HepG2 (cell line): ENCODE measurements at regions not wholly inside any gene's neighbourhood (a gene's known extent, or its start where the extent isn't known, plus 50 kb on each side); places are given as distances from the start of the nearest gene placed in this dataset.

Experiments
- ATAC-seq: fragments of 200-7000 bp; cut with Tn5 transposase; 3 replicates; pipeline ENCODE4 v1.9.1; 2020; ENCODE audit warnings: mild to moderate bottlenecking, moderate library complexity
- BruUV-seq: library from RNA; stranded (reverse); fragments of 400-500 nt; replicated peaks from 2 replicates; lab custom pipeline; 2021; lab: Mats Ljungman, UMichigan
- CTCF ChIA-PET: fragments of 300-600 bp; formaldehyde crosslinking; extraction: SDS; loops from one replicate; lab custom pipeline; 2021; ENCODE audit warnings: low total read pairs, inconsistent platforms, low intra/inter-chr PET ratio; lab: Yijun Ruan, JAX
- POLR2A ChIA-PET: fragments of 350-600 bp; sonication (Branson Sonifier 250); formaldehyde crosslinking; loops from one replicate; lab custom pipeline; 2020; ENCODE audit warnings: antibody characterized with exemption, inconsistent platforms; lab: Yijun Ruan, JAX
- DNase-seq: peaks from one replicate; pipeline ENCODE4 v3.0.0-alpha.2; 2015; ENCODE audit warnings: low spot score
- FAIRE-seq: peaks from 3 replicates; lab custom pipeline; 2011; peaks lifted over from hg19 to GRCh38; lab: Jason Lieb, UNC
- H2AFZ ChIP-seq: one replicate; pipeline ENCODE4 v1.6.1; 2011; ENCODE audit warnings: low read length, inconsistent platforms
- H3K27ac ChIP-seq: fragments of 300-600 bp; 3 replicates; pipeline ENCODE4 v1.8.0; 2011; ENCODE audit warnings: mixed run types, mild to moderate bottlenecking, mixed read lengths, low read length, inconsistent platforms; ENCODE audit not compliant: insufficient read depth; ENCODE audit errors: extremely low read length
- H3K27me3 ChIP-seq, 2 experiments: fragments of 200-600 bp in 1 of 2; 2 replicates in 1 of 2; 3 replicates in 1 of 2; pipeline versions ENCODE4 v1.6.0 to v1.8.0; 2011; ENCODE audit warnings: low read length in 2 of 2, mild to moderate bottlenecking in 2 of 2, moderate library complexity in 2 of 2, inconsistent platforms in 1 of 2; ENCODE audit not compliant: insufficient read depth in 2 of 2, control insufficient read depth in 1 of 2
- H3K36me3 ChIP-seq, 2 experiments: fragments of 200-600 bp in 1 of 2; replicated peaks in 1 of 2; 2 replicates in 1 of 2; 3 replicates in 1 of 2; pipeline versions ENCODE4 v1.5.1 to v1.8.0; 2011; ENCODE audit warnings: low read length in 2 of 2, inconsistent platforms in 1 of 2; ENCODE audit not compliant: insufficient read depth in 2 of 2, control insufficient read depth in 1 of 2
- H3K4me1 ChIP-seq: 2 replicates; pipeline ENCODE4 v1.5.1; 2012; ENCODE audit warnings: low read length, inconsistent platforms; ENCODE audit not compliant: insufficient read depth
- H3K4me2 ChIP-seq: 2 replicates; pipeline ENCODE4 v1.6.0; 2011; ENCODE audit warnings: low read depth, low read length, inconsistent platforms
- H3K4me3 ChIP-seq, 3 experiments: fragments of 200-600 bp in 1 of 3; sonication (generic), shearing (Covaris generic) in 1 of 3; replicated peaks in 1 of 3; 2 replicates each; pipeline ENCODE4 v1.5.1; 2011 to 2016; ENCODE audit warnings: low read length in 3 of 3, inconsistent platforms in 2 of 3, low read depth in 2 of 3, mild to moderate bottlenecking in 2 of 3, control low read depth in 1 of 3, mixed read lengths in 1 of 3; ENCODE audit not compliant: insufficient read depth in 1 of 3
- H3K79me2 ChIP-seq: one replicate; pipeline ENCODE4 v1.6.1; 2011; ENCODE audit warnings: low read length, inconsistent platforms; ENCODE audit not compliant: insufficient read depth
- H3K9ac ChIP-seq: 2 replicates; pipeline ENCODE4 v1.6.0; 2011; ENCODE audit warnings: mild to moderate bottlenecking, low read depth, low read length, inconsistent platforms; ENCODE audit not compliant: insufficient read depth
- H3K9me3 ChIP-seq: 2 replicates; pipeline ENCODE4 v1.5.1; 2012; ENCODE audit warnings: mild to moderate bottlenecking, low read length
- H4K20me1 ChIP-seq: 2 replicates; pipeline ENCODE4 v1.6.0; 2011; ENCODE audit warnings: inconsistent platforms, mild to moderate bottlenecking, low read length, moderate library complexity; ENCODE audit not compliant: insufficient read depth
- CBX2 ChIP-seq, 2 experiments: fragments of 200-600 bp in 1 of 2; sonication (generic); formaldehyde crosslinking in 1 of 2; IDR thresholded peaks; 2 replicates each; pipeline versions ENCODE4 v1.7.0 to v1.8.1; 2018 to 2022; ENCODE audit warnings: low read depth in 2 of 2, low read length in 1 of 2, mild to moderate bottlenecking in 1 of 2, missing genetic modification reagents in 1 of 2
- FOXA1 ChIP-seq, 2 experiments: fragments of 450-650 bp in 1 of 2; sonication (generic) in 1 of 2; formaldehyde crosslinking in 1 of 2; IDR thresholded peaks; 2 replicates each; pipeline versions ENCODE4 v1.4.0 to v1.6.1; 2016 to 2020; ENCODE audit warnings: missing genetic modification reagents in 1 of 2
- HNF4A ChIP-seq: sonication (generic); formaldehyde crosslinking; IDR thresholded peaks from 2 replicates; pipeline ENCODE4 v1.4.0; 2020; ENCODE audit warnings: missing genetic modification reagents
- IRF1 ChIP-seq: sonication (generic); formaldehyde crosslinking; IDR thresholded peaks from 2 replicates; pipeline ENCODE4 v1.4.0; 2020; ENCODE audit warnings: low read depth, mild to moderate bottlenecking, missing genetic modification reagents
- MAFK ChIP-seq, 2 experiments: IDR thresholded peaks in 1 of 2; conservative IDR thresholded peaks in 1 of 2; 2 replicates each; pipeline ENCODE4 v1.6.1; 2011; ENCODE audit warnings: improper control_type of control experiment in 2 of 2, low read length in 2 of 2
- MLLT10 ChIP-seq: sonication (generic); formaldehyde crosslinking; IDR thresholded peaks from 2 replicates; pipeline ENCODE4 v1.4.0; 2020; ENCODE audit warnings: missing genetic modification reagents
- MXD4 ChIP-seq: IDR thresholded peaks from 2 replicates; pipeline ENCODE4 v1.6.1; 2016; ENCODE audit warnings: mild to moderate bottlenecking, missing biosample characterization, missing genetic modification reagents
- NFE2 ChIP-seq: sonication (generic); formaldehyde crosslinking; IDR thresholded peaks from 2 replicates; pipeline ENCODE4 v1.4.0; 2020; ENCODE audit warnings: missing genetic modification reagents
- ZFP41 ChIP-seq: sonication (generic); formaldehyde crosslinking; IDR thresholded peaks from 2 replicates; pipeline ENCODE4 v1.4.0; 2020; ENCODE audit warnings: mild to moderate bottlenecking, missing genetic modification reagents, borderline replicate concordance
- ZNF263 ChIP-seq: sonication (generic); formaldehyde crosslinking; IDR thresholded peaks from 2 replicates; pipeline ENCODE4 v1.4.0; 2020; ENCODE audit warnings: missing genetic modification reagents
- ZNF335 ChIP-seq: sonication (generic); formaldehyde crosslinking; IDR thresholded peaks from 2 replicates; pipeline ENCODE4 v1.4.0; 2020; ENCODE audit warnings: missing genetic modification reagents
- ZNF646 ChIP-seq: sonication (generic); formaldehyde crosslinking; IDR thresholded peaks from 2 replicates; pipeline ENCODE4 v1.9.0; 2021; ENCODE audit warnings: mild to moderate bottlenecking, missing genetic modification reagents
- ZNF773 ChIP-seq: sonication (generic); formaldehyde crosslinking; IDR thresholded peaks from 2 replicates; pipeline ENCODE4 v1.4.0; 2020; ENCODE audit warnings: missing genetic modification reagents, borderline replicate concordance
- ZNF841 ChIP-seq: sonication (generic); formaldehyde crosslinking; IDR thresholded peaks from 2 replicates; pipeline ENCODE4 v1.8.1; 2023; ENCODE audit warnings: missing genetic modification reagents, borderline replicate concordance
- WGBS: methylation state at CpG from one replicate; pipeline ENCODE4 v1.1.6; 2017; ENCODE audit warnings: low lambda C conversion rate; 5-methylcytosine and 5-hydroxymethylcytosine counted together
- in situ Hi-C: cut with HindIII; loops from 2 replicates; pipeline ENCODE4 v1.10.0; 2017; ENCODE audit warnings: low pct_unique_long_range_greater_than_20kb; ENCODE audit not compliant: extremely low pct_ligation_motif_present
- intact Hi-C: fragments of 100-400 bp; cut with micrococcal nuclease; formaldehyde crosslinking; loops from one replicate; pipeline ENCODE4 v1.10.0; 2022; ENCODE audit not compliant: unreplicated experiment
- TF ChIP-seq, protein P1 (sequence below): sonication (generic); formaldehyde crosslinking; IDR thresholded peaks from 2 replicates; pipeline ENCODE4 v1.4.0; 2020; ENCODE audit warnings: missing genetic modification reagents

DNA sequence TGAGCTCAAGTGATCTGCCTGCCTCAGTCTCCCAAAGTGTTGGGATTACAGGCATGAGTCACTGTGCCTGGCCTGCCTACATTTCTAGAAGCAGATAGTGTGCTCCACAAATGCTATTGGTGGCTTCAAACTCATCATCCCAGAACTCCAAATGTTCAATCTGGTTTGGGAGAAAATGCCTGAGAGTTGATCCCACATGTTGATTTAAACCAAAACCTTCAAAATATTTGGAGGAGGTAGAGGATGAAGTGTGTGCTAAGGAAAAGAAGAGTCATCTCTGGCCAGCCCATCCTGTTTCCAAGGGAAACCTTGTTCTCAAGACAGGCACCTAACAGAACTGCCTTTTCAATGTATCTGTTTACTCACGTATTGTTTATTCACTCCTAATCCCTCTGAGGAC lies 55.4 kb upstream of the GRHL3 start (continued):
- no peak for TF ChIP-seq ZNF335 (CRISPR knock-in tag)
- TF ChIP-seq ZNF646 (CRISPR knock-in tag): no peak
- no peak for TF ChIP-seq NFE2 (CRISPR knock-in tag)
- no peak for TF ChIP-seq ZNF263 (CRISPR knock-in tag)
- no peak for TF ChIP-seq ZNF841 (CRISPR knock-in tag)
- no peak for TF ChIP-seq ZFP41

DNA sequence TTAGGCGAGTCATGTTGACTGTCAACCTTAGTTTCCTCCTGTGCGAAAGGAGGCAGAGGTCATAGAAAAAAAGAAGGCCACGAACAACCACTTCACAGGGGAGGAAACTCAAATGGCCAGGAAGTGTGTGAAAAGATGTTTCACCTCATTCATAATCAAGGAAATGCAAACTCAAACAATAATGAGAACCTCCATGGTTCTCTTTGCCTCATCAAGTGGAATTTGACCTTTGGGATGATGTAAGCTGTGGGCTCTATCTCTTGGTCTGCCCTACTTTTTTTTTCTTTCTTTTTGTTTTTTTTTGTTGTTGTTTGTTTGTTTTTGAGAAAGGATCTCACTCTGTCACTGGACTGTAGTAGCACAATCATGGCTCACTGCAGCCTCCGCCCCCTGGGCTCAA lies 55.9 kb upstream of the GRHL3 start:
- in situ Hi-C loops: no loop called here
- Histone ChIP-seq H3K4me1 (peaks cover 11% of the 10 kb centered on the region), H2AFZ (no peak overlapping the region), H3K36me3 (no peaks in the 10 kb centered on the region), H3K79me2 (no peaks in the 10 kb centered on the region), H3K27ac (no peak overlapping the region), H3K9me3 (no peaks in the 10 kb centered on the region), H3K27me3 (no peaks in the 10 kb centered on the region; a peak in 1 of 5 replicates), H3K4me3 (no peak overlapping the region), H4K20me1 (no peaks in the 10 kb centered on the region), H3K4me2 (no peak overlapping the region), H3K9ac (no peak overlapping the region)
- no TSS peak for BruUV-seq
- intact Hi-C loops: no loop called here
- WGBS: 44% methylated on average over 4 of the region's 4 CpGs
- no peak for FAIRE-seq
- ChIA-PET CTCF (no interaction called here), POLR2A (no interaction called here)
- no peak for ATAC-seq
- peak; percentile 20 for DNase-seq
- no peak for TF ChIP-seq FOXA1 (IDR thresholded peaks at IDR 0.05)
- no peak for TF ChIP-seq FOXA1 (CRISPR knock-in tag; IDR thresholded peaks at IDR 0.05)
- no peak for TF ChIP-seq CBX2 (IDR thresholded peaks at IDR 0.05; ENCODE audit: low read depth, low read length)
- no peak for TF ChIP-seq CBX2 (CRISPR knock-in tag; IDR thresholded peaks at IDR 0.05; ENCODE audit: low read depth)
- peak; percentile 43 for TF ChIP-seq HNF4A (CRISPR knock-in tag)
- no peak for TF ChIP-seq MAFK (conservative IDR thresholded peaks at IDR 0.05 in 1 of 2, IDR thresholded peaks at IDR 0.05 in 1 of 2; ENCODE audit: low read length in 2 of 2)
- TF ChIP-seq MXD4 (CRISPR knock-in tag): no peak
- TF ChIP-seq MLLT10 (CRISPR knock-in tag): no peak
- no peak for TF ChIP-seq IRF1 (CRISPR knock-in tag)
- TF ChIP-seq, protein P1, sequence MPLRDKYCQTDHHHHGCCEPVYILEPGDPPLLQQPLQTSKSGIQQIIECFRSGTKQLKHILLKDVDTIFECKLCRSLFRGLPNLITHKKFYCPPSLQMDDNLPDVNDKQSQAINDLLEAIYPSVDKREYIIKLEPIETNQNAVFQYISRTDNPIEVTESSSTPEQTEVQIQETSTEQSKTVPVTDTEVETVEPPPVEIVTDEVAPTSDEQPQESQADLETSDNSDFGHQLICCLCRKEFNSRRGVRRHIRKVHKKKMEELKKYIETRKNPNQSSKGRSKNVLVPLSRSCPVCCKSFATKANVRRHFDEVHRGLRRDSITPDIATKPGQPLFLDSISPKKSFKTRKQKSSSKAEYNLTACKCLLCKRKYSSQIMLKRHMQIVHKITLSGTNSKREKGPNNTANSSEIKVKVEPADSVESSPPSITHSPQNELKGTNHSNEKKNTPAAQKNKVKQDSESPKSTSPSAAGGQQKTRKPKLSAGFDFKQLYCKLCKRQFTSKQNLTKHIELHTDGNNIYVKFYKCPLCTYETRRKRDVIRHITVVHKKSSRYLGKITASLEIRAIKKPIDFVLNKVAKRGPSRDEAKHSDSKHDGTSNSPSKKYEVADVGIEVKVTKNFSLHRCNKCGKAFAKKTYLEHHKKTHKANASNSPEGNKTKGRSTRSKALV: no peak
- no peak for TF ChIP-seq ZNF773 (CRISPR knock-in tag)
